SIG-M5 treated with dmso at 0.1 percent for 504 hours (cell line): ENCODE measurements at regions not wholly inside any gene's neighbourhood (a gene's known extent, or its start where the extent isn't known, plus 50 kb on each side); places are given as distances from the start of the nearest gene placed in this dataset.

Experiments used
- DNase-seq: peaks from one replicate; lab custom pipeline; 2025; ENCODE audit not compliant: unreplicated experiment; lab: John Stamatoyannopoulos, UW

DNA sequence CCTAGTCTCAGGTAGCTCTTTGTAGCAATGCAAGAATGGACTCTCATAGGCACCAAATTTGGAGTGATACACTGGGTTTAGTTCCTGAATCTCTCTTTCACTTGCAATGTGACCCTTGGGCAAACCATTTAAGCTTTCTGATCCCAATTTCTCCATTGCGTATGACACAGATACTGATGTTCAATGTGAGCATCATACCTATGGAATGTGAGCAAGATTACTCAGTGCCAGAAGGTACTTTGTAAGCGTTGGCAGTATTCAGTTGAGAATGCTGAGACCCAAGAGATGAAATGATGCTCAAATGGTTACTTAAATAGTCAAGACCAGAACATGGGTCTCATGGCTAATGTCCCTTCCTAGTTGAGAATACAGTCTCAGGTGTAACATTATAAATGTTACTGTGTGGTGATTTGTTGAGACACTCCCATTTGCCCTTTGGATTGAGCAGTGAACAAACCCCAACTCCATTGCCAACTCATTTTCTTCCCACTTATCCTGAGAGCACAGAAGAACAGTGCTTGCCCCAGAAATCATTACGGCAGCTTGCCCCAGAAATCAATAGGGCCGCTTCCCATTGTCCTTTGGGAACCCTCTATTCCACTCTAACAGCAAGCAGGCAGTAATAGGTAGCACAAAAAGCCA, 134.1 kb downstream of the SOX9 start:
- no peak for DNase-seq

DNA sequence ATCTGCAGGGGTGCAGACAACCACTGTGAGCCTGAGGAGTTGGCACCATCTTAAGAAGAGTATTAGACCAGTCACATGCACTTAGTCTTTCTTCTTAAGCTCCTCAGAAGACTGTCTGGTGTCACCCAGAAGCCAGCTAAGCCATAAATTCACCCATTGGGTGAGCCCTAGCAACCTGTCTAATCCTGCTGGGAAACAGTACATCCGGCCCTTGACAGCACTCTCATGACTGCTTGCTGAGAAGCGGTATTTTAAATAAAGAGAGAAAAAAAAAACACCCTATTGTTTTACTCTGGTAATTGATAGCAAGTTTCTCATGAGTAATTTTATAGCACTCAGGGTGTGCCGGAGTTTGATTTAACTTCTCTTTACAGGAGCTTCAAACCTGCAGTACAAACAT, 134.7 kb downstream of the SOX9 start:
- no peak for DNase-seq

DNA sequence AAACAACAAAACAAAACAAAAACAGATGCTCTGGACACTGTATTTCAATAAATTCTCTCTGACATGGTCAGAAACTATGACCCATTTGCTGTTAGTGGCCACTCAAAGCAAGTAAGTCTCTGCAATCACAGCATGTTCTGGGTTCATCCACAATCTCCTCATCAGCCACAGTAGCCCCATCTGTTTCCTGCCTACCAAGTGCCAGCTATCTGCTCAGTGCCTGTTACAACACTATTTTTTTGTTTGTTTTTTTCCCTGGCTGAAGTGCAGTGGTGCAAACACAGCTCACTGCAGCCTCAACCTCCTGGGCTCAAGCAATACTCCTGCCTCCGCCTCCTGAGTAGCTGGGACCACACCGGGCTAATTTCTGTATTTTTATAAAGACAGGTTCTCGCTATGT, 137.9 kb downstream of the SOX9 start:
- no peak for DNase-seq

DNA sequence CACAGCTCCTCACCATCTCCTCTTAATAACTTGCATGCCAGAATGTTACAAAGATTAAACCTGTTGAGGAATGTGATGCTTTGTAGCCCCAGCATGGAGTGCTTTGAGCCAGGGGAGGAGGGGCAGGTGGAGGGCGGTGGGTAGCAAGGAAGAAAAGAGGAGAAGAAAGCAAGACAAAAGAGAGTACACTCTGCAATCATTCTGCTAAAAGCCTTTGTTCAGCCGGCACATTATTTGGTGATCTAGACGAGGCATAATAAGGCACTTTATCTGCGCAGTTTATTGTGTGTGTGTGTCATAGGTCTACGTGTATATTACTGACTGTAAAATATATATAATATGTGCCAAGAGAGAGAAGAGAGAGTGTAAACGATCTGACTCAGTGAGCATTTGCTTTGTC, 139.1 kb downstream of the SOX9 start:
- no peak for DNase-seq

DNA sequence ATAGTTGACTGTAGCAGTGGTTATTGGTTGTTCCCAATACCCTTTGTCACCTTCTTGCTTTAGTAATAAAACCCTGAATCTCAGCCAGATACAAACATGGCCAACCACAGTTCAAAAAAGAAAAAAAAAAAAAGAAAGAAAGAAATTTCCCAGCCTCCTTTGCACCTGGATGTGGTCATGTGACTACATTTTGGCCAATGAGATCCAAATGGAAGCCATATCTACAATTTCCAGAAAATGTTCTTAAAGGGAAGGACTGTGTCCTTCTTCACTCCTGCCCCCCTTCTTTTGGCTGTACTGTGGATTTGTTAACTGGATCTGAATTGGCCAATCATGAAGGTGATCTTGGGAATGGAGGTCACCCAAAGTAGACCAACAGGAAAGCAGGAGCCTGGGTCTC, 141.9 kb downstream of the SOX9 start:
- DNase-seq = no peak

DNA sequence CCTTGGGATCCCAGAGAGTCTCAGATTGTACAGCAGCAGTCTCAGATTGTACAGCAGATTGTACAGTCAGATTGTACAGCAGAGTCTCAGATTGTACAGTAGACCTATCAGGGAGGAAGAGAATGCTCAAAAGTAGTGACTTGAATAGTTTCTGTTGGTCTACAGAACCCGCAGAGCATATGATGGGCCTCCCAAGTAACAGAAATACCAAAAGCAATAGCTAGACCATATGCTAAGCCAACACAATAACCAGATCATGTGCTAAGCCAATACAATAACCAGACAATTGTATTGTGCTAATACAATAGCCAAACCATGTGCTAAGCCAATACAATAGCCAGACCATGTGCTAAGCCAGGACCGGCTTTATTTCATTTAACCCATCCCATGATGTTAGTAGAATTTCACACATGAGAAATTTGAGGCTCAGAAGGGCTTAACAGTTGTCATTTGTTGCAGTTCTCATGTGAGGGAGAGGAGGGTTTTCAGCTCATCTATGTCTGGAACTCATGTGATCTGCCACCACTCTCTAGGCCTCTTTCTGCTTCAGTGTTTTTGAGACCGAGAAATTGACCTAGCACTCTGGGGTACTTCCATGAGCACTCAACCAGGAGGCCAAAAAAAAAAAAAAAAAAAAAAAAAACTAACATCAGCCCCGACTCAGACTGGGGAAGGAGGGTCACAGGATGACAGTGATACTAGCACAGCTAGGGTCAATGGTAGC, 144.0 kb downstream of the SOX9 start:
- DNase-seq = no peak

DNA sequence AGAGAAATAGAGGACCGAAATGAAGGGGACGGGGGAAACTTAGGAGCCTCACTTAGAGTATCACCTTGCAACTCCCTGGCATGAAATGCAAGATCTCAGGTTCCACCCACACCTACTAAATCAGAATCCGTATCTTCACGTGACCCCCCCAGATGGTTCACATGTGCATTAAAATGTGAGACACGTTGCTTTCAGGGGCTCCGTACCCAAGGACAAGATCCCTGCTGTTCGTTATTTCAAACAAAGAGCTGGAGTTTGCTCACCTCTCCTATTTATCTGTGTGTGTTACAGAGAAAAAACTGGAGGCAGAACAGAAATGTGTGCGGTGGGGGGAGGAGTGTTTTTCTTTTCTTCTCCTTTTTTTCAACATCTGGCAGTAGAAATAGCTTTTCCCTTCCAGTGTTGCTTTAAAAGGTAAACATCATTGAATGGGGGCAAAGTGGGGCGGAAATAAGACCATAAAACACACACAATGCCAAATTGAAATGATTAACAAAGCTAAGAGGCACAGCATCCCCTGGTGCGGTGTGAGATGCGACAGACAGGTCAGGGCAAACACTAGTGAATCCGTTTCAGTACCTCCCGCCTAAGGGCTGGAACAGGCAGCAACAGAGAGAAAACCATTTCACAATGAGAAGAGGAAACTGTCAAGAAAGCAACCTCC, 145.4 kb downstream of the SOX9 start:
- no peak for DNase-seq

DNA sequence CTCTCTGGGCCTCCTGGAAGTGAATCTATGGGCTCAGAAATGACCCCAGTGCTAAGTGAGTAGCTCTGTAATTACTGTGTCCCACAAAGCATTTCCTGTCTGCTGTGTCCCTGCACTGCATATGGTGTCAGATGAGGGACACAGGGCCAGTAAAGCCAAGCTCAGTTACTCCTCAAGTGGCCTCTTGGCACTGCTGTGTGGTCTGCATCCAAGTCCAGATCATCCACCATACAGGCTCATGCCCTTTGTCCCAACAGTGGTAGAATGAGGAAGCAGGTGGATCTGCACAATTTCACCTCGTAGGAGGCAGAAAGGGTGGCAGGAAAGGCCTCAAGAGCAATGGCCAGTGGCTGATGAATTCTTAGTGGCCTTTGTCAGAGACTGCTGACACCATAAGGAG, 146.8 kb downstream of the SOX9 start:
- DNase-seq = no peak

DNA sequence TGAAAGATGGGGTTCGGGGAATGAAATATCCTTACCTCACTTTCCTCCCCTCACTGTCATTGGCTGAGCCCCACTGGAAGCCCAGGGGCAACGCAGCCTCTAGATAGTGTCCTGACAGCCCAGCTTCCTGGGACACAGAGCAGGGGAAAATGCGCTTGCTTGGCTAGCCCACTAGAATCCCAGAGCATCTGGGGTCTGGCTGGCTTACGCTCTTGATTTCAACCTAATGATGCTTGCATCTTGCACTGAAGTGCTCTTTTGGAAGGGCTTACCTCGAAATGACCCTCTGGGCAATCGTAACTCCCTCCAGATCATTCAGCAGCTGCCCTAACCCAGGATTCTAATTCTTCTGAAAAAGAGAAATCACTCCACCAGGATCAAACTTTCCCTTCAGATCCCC, 147.6 kb downstream of the SOX9 start:
- DNase-seq = no peak

DNA sequence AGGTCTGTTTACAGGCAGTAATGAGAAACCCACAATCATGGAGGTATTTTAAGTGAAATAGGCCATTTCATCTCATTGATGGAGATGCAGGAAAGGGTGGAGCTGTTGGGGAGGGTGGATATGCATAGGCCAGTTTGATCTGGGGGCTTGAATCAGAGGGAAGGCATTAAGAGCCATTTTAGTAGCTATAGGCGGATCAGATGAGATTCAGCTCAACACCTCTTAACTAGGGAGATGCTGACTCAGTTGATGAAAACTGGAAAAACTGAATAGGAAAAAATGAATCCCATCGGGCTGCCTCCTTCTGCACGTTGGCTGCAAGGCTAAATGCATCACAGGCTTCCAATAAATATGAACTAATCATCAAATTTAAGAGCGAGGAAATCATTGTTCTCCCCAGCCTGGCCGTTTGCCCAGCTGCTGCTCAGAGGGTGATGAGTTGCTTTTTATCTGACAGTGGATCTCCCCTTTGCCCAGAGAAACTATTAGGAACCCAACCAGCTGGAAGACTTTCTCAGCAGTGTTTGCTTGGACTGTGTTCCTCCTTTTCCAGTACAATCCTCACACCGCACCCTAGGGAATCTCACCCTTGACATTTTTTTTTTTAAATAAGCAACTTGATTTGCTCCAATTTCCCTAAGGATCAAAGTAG, 149.6 kb downstream of the SOX9 start:
- DNase-seq = no peak

DNA sequence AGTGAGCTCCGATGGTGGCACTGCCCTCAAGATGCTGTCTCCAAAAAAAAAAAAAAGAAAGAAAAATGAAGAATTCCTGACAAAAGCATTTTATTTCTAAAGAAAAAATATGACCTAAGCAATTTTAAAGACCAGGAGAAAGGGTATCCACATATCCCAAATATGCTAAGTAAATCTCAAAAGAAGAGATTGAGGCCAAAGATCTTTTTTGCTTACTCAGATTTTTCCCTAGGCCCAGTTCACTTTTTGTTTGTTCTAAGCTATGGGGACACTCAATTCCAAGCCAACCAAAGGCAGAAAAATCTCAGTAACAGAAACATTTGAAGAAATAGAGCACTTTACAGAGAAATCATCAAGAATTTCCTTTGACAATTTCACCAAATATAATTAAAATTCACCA, 150.8 kb downstream of the SOX9 start:
- DNase-seq = no peak

DNA sequence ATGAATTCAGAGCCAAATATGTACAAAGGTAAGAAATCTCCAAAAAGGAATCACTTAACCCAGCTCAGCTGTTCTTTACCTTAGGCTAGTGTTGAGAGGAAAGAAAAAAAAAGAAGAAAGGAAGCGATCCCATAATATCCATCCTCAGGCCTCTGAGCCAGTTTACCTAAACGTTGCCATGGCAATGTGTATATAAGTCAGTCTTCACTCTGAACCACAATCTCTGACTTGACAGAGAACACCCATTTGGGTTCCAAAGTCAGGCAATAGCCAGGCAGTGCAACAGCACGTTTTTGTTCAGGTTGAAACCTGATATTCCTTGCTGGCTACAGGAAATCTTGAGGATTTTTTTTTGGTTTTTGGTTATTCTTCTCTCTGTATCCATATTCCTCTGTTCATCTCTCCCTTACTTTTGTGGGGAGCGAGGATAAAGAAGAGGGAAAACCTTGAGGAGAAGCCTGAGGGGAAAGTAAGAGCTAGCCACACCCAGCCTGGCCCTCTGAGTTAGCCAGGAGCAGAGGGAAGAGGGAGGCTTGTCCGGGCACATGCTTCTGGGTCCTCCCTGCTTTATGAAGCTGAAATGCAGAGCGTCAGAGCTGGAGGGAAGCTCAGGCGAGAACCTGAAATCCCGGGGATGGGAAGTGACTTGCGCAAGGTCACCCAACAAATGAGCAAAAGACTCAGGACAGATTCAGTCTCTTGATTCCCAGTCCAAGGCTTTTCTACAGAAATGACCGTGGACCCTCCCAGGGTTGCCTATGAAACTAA, 152.7 kb downstream of the SOX9 start:
- no peak for DNase-seq

DNA sequence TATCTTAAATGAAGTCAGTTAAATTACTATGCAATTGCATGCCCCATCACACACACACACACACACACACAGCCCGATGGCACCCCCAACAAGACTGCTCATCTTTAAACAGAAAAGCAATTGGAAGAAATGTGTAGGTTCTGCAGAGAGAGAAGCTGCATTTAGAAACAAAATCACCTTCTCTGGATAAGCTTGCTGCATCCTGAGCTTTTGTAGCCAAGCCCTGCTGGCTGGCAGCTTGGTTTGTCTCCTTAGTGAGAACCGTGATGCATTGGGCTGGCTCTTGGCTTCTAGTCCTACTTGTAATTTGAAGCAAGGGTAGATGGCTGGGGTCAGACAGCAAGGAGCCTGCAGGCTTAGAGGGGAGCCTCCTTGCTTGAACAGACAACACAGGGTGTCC, 153.8 kb downstream of the SOX9 start:
- DNase-seq = no peak

DNA sequence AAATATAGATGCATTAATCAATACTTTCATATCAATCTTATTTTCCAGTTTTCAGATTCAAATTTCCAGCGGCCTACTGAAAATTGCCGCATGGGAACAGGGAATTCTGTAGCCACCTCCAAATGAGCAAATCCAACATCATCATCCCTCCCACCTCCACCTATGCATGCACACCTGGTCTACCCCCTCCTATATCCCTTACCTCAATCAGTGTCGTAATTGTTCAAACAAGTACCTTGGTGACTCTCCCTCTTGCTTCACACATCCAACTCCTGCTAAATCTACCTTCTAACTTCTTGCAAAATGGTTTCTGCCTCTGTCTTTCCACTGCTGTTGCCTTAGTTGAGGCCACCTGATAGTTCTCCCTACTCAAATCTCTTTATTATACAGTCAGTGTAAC, 160.1 kb downstream of the SOX9 start:
- DNase-seq = no peak

DNA sequence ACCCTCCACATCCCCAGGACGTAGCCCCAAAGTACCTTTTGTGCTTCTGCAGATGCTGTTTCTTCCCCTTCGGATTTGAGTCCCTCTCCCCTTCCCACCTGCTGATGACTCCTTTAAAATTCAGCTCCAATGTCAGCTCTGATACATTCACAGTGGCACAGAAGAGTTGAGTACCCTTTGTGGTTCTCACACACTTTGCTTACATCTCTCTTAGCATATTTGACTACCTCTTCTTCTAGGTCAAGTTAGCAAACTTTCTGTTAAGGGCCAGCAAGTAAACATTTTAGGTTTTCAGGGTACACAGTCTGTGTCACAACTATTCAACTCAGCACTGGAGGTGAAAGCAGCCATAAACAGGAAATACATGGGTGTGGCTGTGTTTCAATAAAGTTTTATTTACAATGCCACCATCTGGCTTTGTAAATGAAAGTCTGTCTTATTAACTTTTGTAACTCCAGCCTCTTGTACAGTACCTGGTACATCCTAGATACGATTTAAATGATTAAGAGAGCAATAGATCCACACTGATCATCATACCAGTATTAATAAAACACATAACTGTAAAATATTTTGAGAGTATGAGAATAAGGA, 161.7 kb downstream of the SOX9 start:
- no peak for DNase-seq

DNA sequence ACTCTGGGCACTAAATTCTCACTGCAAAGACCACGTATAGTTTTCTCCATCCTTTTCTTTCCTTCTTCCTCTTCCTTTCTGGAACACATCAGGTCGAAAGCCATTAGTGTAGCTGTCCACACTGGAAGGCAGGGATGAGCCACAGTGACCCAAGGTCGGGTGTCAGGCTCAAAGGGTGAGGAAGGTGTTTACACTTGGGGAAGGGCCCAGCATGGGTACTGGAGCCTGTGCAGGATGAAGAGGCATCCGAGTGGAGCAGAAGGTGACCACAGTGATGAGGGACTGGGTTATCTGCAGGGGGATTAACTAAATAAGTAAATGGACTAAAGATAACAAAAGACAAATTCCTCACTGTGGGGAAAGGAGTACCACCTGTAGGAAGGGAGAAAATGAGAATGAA, 164.0 kb downstream of the SOX9 start:
- no peak for DNase-seq

DNA sequence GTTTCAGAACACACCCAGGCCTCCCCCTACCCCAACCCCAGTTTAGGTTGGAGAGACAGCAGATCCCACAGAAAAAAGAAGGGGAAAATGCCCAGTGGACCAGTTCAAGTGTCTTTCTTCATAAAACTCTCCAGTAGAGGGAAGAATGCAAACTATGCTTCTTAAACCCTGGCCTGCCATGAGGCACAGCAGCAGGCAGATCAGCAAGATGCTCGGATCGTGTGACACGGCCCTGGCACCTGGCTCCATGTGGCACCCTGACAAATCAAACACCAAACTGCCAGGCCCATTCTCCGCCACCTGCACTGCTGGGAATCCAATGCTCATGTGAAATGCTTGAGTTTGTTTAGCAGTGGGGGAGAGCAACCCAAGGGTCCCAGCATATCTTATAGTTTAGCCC, 166.8 kb downstream of the SOX9 start:
- no peak for DNase-seq

DNA sequence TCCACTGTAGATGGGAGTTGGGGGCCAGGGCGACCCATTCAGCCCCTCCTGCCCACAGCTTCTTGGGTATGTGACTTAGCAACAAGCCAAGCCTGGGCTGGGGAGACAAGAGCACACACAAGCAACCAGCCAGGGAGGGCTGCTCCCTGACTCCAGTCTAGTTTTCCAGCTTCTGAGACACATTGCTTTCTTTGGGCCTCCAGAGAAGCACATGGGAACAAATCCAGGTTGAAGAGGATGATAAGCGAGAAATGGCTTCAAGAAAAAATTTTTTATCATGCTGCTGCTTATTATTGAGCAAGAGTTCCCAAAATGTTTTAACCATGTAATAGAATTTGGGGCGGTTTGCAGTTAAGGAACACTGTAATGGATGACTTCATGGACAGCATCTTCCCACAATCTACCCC, 173.7 kb downstream of the SOX9 start:
- DNase-seq = no peak

DNA sequence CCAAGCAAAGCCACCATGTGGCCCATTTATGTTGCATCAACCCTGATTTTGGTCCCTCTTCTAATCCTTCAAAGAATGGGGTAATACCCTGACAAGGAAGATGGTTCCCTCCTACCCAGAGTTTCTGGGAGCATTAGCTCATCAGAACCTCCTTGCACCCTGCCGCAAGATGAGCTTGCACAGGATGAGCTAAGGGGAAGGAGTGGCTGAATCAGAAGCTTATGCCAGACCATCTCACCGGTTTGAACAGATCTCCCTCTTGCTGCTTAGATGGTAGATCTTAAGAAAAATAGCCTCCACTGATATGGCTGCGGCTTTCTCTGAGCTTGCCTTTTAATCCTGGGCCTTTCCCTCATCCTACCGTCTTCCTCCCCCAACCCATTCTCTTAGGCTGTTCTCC, 175.1 kb downstream of the SOX9 start:
- no peak for DNase-seq

DNA sequence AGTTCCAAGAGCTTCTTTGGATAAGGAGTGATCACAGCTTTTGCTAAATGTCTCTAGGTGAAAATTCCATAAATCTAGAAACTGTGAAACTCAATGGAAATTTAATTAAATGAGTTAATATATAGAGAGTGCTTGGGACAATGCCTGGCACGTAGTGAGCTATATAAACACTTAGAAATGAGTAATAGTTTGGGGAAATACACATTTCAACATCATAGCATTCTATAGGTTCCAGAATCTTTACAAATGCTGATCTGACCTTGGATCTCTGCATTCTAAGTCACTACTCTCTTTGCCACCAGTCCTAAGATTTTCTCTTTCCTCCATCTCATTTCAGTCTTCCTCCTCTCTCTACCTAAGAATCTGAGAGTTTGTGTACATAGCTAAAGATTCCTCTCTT, 175.6 kb downstream of the SOX9 start:
- DNase-seq = no peak
